Loucy (cell line): ENCODE measurements at regions not wholly inside any gene's neighbourhood (a gene's known extent, or its start where the extent isn't known, plus 50 kb on each side); places are given as distances from the start of the nearest gene placed in this dataset.

Source experiments
- H2AFZ ChIP-seq: fragments of 200-600 bp; sonication (generic); 2 replicates; pipeline ENCODE4 v1.6.0; 2016; ENCODE audit warnings: antibody characterized with exemption, mild to moderate bottlenecking, low read length, moderate library complexity
- H3F3A ChIP-seq: fragments of 200-600 bp; 2 replicates; pipeline ENCODE4 v1.6.0; 2016; ENCODE audit warnings: antibody characterized with exemption, low read depth, mild to moderate bottlenecking
- H3K27me3 ChIP-seq: fragments of 200-600 bp; sonication (generic); 2 replicates; pipeline ENCODE4 v1.6.1; 2014; ENCODE audit warnings: low read length, mild to moderate bottlenecking; ENCODE audit not compliant: insufficient read depth, poor library complexity, severe bottlenecking
- H3K36me3 ChIP-seq: fragments of 200-600 bp; sonication (generic); 2 replicates; pipeline ENCODE4 v1.6.1; 2016; ENCODE audit warnings: low read length; ENCODE audit not compliant: insufficient read depth
- H3K4me1 ChIP-seq: fragments of 200-600 bp; sonication (generic); 2 replicates; pipeline ENCODE4 v1.5.1; 2014; ENCODE audit warnings: low read length, mild to moderate bottlenecking; ENCODE audit not compliant: insufficient read depth, poor library complexity, severe bottlenecking
- H3K4me2 ChIP-seq: fragments of 200-600 bp; sonication (generic); 2 replicates; pipeline ENCODE4 v1.6.0; 2014; ENCODE audit warnings: antibody characterized with exemption, low read length, low read depth, mild to moderate bottlenecking; ENCODE audit not compliant: poor library complexity, severe bottlenecking
- H3K4me3 ChIP-seq: fragments of 200-600 bp; sonication (generic); 2 replicates; pipeline ENCODE4 v1.5.1; 2014; ENCODE audit warnings: low read length, mild to moderate bottlenecking, mixed read lengths; ENCODE audit not compliant: poor library complexity, severe bottlenecking
- H3K79me2 ChIP-seq: fragments of 200-600 bp; sonication (generic); 2 replicates; pipeline ENCODE4 v1.6.1; 2014; ENCODE audit warnings: low read length; ENCODE audit not compliant: insufficient read depth
- H3K9ac ChIP-seq: fragments of 200-600 bp; sonication (generic); 2 replicates; pipeline ENCODE4 v1.6.0; 2014; ENCODE audit warnings: mild to moderate bottlenecking, low read depth, low read length, moderate library complexity; ENCODE audit not compliant: poor library complexity, severe bottlenecking
- H3K9me2 ChIP-seq: fragments of 200-600 bp; sonication (generic); replicated peaks from 2 replicates; pipeline ENCODE4 v1.6.1; 2016; ENCODE audit warnings: low read depth, low read length, mixed read lengths
- H3K9me3 ChIP-seq: fragments of 200-600 bp; sonication (generic); 2 replicates; pipeline ENCODE4 v1.6.1; 2014; ENCODE audit warnings: mild to moderate bottlenecking, antibody characterized with exemption, low read length, low read depth; ENCODE audit not compliant: insufficient read depth
- H4K20me1 ChIP-seq: fragments of 200-600 bp; sonication (generic); 2 replicates; pipeline ENCODE4 v1.6.0; 2014; ENCODE audit warnings: antibody characterized with exemption, low read length, mild to moderate bottlenecking; ENCODE audit not compliant: insufficient read depth, poor library complexity, severe bottlenecking
- EZH2phosphoT487 ChIP-seq: fragments of 200-600 bp; IDR thresholded peaks from 2 replicates; pipeline ENCODE4 v1.6.1; 2018; ENCODE audit warnings: antibody characterized with exemption, mild to moderate bottlenecking, moderate library complexity, borderline replicate concordance
- TF ChIP-seq, protein P1 (sequence below): fragments of 200-600 bp; sonication (generic); conservative IDR thresholded peaks from 2 replicates; pipeline ENCODE4 v1.5.1; 2014; ENCODE audit warnings: mild to moderate bottlenecking, antibody characterized with exemption, low read length

- H4K20me1 ChIP-seq, result no peaks in the 10 kb centered on the region
- TF ChIP-seq EZH2phosphoT487, result no peak
- TF ChIP-seq, protein P1, sequence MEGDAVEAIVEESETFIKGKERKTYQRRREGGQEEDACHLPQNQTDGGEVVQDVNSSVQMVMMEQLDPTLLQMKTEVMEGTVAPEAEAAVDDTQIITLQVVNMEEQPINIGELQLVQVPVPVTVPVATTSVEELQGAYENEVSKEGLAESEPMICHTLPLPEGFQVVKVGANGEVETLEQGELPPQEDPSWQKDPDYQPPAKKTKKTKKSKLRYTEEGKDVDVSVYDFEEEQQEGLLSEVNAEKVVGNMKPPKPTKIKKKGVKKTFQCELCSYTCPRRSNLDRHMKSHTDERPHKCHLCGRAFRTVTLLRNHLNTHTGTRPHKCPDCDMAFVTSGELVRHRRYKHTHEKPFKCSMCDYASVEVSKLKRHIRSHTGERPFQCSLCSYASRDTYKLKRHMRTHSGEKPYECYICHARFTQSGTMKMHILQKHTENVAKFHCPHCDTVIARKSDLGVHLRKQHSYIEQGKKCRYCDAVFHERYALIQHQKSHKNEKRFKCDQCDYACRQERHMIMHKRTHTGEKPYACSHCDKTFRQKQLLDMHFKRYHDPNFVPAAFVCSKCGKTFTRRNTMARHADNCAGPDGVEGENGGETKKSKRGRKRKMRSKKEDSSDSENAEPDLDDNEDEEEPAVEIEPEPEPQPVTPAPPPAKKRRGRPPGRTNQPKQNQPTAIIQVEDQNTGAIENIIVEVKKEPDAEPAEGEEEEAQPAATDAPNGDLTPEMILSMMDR, result no peak
- H3K27me3 ChIP-seq, result no peaks in the 10 kb centered on the region
- H3K4me3 ChIP-seq, result no peak overlapping the region
- no peaks in the 10 kb centered on the region for H3K9me2 ChIP-seq
- no peaks in the 10 kb centered on the region for H3F3A ChIP-seq
- H3K79me2 ChIP-seq, result no peaks in the 10 kb centered on the region
- no peak overlapping the region for H3K9ac ChIP-seq
- H3K9me3 ChIP-seq, result no peaks in the 10 kb centered on the region
- peak overlapping the region; percentile 77; the same call in 1 of the 2 replicates for H2AFZ ChIP-seq
- no peak overlapping the region for H3K4me2 ChIP-seq
- H3K4me1 ChIP-seq, result peaks cover 10% of the 10 kb centered on the region
- no peaks in the 10 kb centered on the region for H3K36me3 ChIP-seq
These were observed 105.5 kb upstream of the CPEB4 start for GRCh38 chr5:173782671-173783101.

DNA sequence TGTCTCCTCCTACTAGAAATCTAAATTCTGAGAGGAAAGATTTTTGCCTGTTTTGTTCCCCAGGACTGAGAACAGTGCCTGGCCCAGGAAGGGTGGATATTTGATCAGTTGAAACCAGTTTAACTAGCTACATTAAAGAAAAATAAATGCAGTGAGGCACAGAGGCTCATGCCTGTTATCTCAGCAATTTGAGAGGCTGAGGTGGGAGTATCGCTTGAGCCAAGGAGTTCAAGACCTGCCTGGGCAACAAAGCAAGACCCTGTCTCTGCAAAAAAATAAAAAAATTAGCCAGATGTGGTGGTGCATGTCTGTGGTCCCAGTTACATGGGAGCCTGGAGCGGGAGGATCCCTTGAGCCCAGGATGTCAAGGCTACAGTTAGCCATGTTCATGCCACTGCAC lies 104.8 kb upstream of the CPEB4 start:
- H4K20me1 ChIP-seq, result no peaks in the 10 kb centered on the region
- no peaks in the 10 kb centered on the region for H3K9me2 ChIP-seq
- H3F3A ChIP-seq, result no peaks in the 10 kb centered on the region
- no peaks in the 10 kb centered on the region for H3K36me3 ChIP-seq
- no peak for TF ChIP-seq EZH2phosphoT487
- TF ChIP-seq, protein P1, result no peak
- H3K4me2 ChIP-seq, result no peak overlapping the region
- H3K4me1 ChIP-seq, result peaks cover 10% of the 10 kb centered on the region
- no peaks in the 10 kb centered on the region for H3K27me3 ChIP-seq
- no peak overlapping the region for H2AFZ ChIP-seq
- H3K9ac ChIP-seq, result no peak overlapping the region
- H3K9me3 ChIP-seq, result no peaks in the 10 kb centered on the region
- H3K79me2 ChIP-seq, result no peaks in the 10 kb centered on the region
- H3K4me3 ChIP-seq, result no peak overlapping the region

DNA sequence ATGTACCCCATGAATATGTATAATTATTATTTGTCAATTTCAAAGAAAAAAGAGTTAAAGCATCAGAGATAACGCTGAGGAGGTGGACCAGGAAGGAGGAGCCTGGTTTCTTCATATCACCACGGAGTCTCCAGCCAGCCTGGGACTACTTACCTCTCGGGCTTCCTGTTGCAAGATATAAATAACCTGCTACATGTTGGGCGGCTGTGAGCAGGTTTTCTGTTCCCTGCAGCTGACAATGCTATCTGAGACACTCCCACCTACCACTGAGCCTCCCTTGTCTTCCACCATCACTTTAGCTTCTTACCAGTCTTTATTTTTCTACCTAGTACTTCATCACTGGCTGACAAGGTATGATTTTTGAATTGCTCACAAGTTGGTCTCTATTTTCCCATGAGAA lies 102.7 kb upstream of the CPEB4 start:
- H3K9me2 ChIP-seq, result no peaks in the 10 kb centered on the region
- no peaks in the 10 kb centered on the region for H3K36me3 ChIP-seq
- H2AFZ ChIP-seq, result no peak overlapping the region
- no peaks in the 10 kb centered on the region for H4K20me1 ChIP-seq
- no peaks in the 10 kb centered on the region for H3K79me2 ChIP-seq
- H3K9me3 ChIP-seq, result no peaks in the 10 kb centered on the region
- peaks cover 10% of the 10 kb centered on the region for H3K4me1 ChIP-seq
- H3K4me3 ChIP-seq, result no peak overlapping the region
- no peak for TF ChIP-seq EZH2phosphoT487
- TF ChIP-seq, protein P1, result no peak
- H3F3A ChIP-seq, result no peaks in the 10 kb centered on the region
- H3K4me2 ChIP-seq, result no peak overlapping the region
- no peak overlapping the region for H3K9ac ChIP-seq
- no peaks in the 10 kb centered on the region for H3K27me3 ChIP-seq
